ENCODE measurements at regions not wholly inside any gene's neighbourhood (a gene's known extent, or its start where the extent isn't known, plus 50 kb on each side); places are given as distances from the start of the nearest gene placed in this dataset.
A peak's percentile ranks its signal among the peaks of the same experiment; 100 is the strongest.

- no peak for DNase-seq
- intact Hi-C loops (cut with DNase I, micrococcal nuclease): loop anchor here in 1 of 2 donors (10.0 kb wide), 2 partner anchors 233 to 1833 kb away; no protein-coding TSS in a partner anchor
Measured at GRCh38 chr1:5747426-5748285, 244.6 kb downstream of the NPHP4 start.

GRCh38 chr1:5746611-5747425 lies 245.4 kb downstream of the NPHP4 start:
- Histone ChIP-seq H3K4me1 (ENCODE audit: low read depth) (no peaks in the 10 kb centered on the region), H3K36me3 (ENCODE audit: low read depth) (no peaks in the 10 kb centered on the region), H3K4me3 (no peak overlapping the region), H3K9me3 (no peaks in the 10 kb centered on the region)
- no peak for TF ChIP-seq CTCF (IDR thresholded peaks at IDR 0.05)
- ATAC-seq (no peak), DNase-seq (no peak)
- intact Hi-C loops (cut with DNase I, micrococcal nuclease): loop anchor here in 1 of 2 donors (10.0 kb wide), 2 partner anchors 232 to 1832 kb away; no protein-coding TSS in a partner anchor

More at GRCh38 chr1:5747426-5748285, 244.6 kb downstream of the NPHP4 start:
- Histone ChIP-seq H3K4me1 (ENCODE audit: low read depth) (no peaks in the 10 kb centered on the region), H3K9me3 (no peaks in the 10 kb centered on the region), H3K36me3 (ENCODE audit: low read depth) (no peaks in the 10 kb centered on the region), H3K4me3 (no peak overlapping the region)
- no peak for TF ChIP-seq CTCF (IDR thresholded peaks at IDR 0.05)
- ATAC-seq: no peak

GRCh38 chr1:5745800-5746610 lies 246.2 kb downstream of the NPHP4 start:
- H3K4me3 ChIP-seq: no peak overlapping the region
- H3K36me3 ChIP-seq (ENCODE audit: low read depth): no peaks in the 10 kb centered on the region
- peak in 2 of 3 donors; percentile 67 to 75 for DNase-seq
- intact Hi-C loops (cut with DNase I, micrococcal nuclease): loop anchor here in 1 of 2 donors (10.0 kb wide), 2 partner anchors 231 to 1831 kb away; no protein-coding TSS in a partner anchor
- peak; percentile 95 for TF ChIP-seq CTCF (IDR thresholded peaks at IDR 0.05)
- no peaks in the 10 kb centered on the region for H3K9me3 ChIP-seq
- no peaks in the 10 kb centered on the region for H3K4me1 ChIP-seq (ENCODE audit: low read depth)
- peak; percentile 86 for ATAC-seq

GRCh38 chr1:5744911-5745799 lies 247.1 kb downstream of the NPHP4 start:
- H3K4me3 ChIP-seq: no peak overlapping the region
- DNase-seq: no peak

More at GRCh38 chr1:5744911-5745799, 247.1 kb downstream of the NPHP4 start:
- intact Hi-C loops (cut with DNase I, micrococcal nuclease): loop anchor here in 1 of 2 donors (10.0 kb wide), 2 partner anchors 230 to 1830 kb away; no protein-coding TSS in a partner anchor
- no peak for ATAC-seq
- Histone ChIP-seq H3K9me3 (no peaks in the 10 kb centered on the region), H3K36me3 (ENCODE audit: low read depth) (no peaks in the 10 kb centered on the region), H3K4me1 (ENCODE audit: low read depth) (no peaks in the 10 kb centered on the region)
- no peak for TF ChIP-seq CTCF (IDR thresholded peaks at IDR 0.05)

Measured in mucosa of descending colon (tissue), 3 donors.